ENCODE measurements at regions not wholly inside any gene's neighbourhood (a gene's known extent, or its start where the extent isn't known, plus 50 kb on each side); places are given as distances from the start of the nearest gene placed in this dataset.

DNA sequence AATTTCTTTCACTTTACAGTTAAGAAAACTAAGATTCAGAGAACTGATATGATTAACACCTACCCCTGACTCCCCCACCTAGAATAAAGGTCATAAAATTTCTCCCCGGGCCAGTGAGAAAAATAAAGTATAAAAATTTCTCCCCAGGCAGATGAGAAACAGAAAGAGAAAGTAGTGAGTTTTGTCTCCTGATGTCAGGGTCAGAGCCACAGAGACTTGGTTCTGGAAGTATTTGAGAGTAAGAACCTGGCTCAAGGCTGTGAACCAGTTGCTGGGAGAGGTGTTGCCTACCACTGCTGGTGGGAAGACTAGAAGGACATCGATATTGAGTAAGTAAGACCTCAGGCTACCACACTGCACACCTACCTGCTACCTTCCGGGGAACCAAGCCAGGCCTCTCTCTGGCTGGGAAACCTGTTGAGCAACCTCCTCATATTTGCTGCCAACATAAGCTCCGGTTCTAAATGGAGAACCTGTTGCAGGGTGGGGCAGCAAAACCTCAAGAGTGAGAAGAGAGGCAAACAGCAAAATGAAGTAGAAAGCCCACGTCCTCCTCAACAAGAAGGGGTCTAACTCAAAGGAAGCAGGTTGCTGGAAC, 104.2 kb upstream of the PUDP start (continued):
- TF ChIP-seq, protein P1, sequence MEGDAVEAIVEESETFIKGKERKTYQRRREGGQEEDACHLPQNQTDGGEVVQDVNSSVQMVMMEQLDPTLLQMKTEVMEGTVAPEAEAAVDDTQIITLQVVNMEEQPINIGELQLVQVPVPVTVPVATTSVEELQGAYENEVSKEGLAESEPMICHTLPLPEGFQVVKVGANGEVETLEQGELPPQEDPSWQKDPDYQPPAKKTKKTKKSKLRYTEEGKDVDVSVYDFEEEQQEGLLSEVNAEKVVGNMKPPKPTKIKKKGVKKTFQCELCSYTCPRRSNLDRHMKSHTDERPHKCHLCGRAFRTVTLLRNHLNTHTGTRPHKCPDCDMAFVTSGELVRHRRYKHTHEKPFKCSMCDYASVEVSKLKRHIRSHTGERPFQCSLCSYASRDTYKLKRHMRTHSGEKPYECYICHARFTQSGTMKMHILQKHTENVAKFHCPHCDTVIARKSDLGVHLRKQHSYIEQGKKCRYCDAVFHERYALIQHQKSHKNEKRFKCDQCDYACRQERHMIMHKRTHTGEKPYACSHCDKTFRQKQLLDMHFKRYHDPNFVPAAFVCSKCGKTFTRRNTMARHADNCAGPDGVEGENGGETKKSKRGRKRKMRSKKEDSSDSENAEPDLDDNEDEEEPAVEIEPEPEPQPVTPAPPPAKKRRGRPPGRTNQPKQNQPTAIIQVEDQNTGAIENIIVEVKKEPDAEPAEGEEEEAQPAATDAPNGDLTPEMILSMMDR (CRISPR knock-in tag; IDR thresholded peaks at IDR 0.05): no peak

DNA sequence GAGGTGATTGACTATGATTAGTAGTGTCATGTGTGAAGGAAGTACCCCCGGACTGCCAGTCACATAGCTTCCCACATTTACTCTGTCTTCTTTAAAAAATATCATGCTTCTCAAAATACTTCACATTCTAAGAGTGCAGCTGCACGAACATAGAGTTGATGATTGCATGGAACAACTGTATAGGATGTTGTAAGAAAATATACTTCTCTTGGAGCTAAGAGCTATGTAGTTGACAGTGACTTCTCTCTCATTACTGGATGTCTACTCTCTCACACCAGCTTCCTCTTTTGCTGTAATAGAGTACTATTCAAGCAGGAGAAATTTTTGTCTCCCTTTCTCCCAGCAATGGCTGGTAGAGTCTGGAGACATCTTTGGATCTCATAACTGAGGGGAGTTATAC, 99.4 kb upstream of the PUDP start:
- H3K79me2 ChIP-seq (ENCODE audit: insufficient read depth, low read length): no peaks in the 10 kb centered on the region
- H3K4me3 ChIP-seq (replicated peaks in 1 of 3; ENCODE audit: insufficient read depth in 1 of 3, low read depth in 2 of 3, low read length in 3 of 3): no peak overlapping the region
- H2AFZ ChIP-seq (ENCODE audit: low read length): no peak overlapping the region
- CTCF ChIA-PET (ENCODE audit: low intra/inter-chr PET ratio, low total read pairs): no interaction called here
- H3K27me3 ChIP-seq (ENCODE audit: control insufficient read depth in 1 of 2, insufficient read depth in 2 of 2, low read length in 2 of 2): no peaks in the 10 kb centered on the region
- TF ChIP-seq, protein P2, sequence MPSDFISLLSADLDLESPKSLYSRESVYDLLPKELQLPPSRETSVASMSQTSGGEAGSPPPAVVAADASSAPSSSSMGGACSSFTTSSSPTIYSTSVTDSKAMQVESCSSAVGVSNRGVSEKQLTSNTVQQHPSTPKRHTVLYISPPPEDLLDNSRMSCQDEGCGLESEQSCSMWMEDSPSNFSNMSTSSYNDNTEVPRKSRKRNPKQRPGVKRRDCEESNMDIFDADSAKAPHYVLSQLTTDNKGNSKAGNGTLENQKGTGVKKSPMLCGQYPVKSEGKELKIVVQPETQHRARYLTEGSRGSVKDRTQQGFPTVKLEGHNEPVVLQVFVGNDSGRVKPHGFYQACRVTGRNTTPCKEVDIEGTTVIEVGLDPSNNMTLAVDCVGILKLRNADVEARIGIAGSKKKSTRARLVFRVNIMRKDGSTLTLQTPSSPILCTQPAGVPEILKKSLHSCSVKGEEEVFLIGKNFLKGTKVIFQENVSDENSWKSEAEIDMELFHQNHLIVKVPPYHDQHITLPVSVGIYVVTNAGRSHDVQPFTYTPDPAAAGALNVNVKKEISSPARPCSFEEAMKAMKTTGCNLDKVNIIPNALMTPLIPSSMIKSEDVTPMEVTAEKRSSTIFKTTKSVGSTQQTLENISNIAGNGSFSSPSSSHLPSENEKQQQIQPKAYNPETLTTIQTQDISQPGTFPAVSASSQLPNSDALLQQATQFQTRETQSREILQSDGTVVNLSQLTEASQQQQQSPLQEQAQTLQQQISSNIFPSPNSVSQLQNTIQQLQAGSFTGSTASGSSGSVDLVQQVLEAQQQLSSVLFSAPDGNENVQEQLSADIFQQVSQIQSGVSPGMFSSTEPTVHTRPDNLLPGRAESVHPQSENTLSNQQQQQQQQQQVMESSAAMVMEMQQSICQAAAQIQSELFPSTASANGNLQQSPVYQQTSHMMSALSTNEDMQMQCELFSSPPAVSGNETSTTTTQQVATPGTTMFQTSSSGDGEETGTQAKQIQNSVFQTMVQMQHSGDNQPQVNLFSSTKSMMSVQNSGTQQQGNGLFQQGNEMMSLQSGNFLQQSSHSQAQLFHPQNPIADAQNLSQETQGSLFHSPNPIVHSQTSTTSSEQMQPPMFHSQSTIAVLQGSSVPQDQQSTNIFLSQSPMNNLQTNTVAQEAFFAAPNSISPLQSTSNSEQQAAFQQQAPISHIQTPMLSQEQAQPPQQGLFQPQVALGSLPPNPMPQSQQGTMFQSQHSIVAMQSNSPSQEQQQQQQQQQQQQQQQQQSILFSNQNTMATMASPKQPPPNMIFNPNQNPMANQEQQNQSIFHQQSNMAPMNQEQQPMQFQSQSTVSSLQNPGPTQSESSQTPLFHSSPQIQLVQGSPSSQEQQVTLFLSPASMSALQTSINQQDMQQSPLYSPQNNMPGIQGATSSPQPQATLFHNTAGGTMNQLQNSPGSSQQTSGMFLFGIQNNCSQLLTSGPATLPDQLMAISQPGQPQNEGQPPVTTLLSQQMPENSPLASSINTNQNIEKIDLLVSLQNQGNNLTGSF (CRISPR knock-in tag; IDR thresholded peaks at IDR 0.05): no peak
- TF ChIP-seq TEAD3 (CRISPR knock-in tag; optimal IDR thresholded peaks at IDR 0.05; ENCODE audit: borderline replicate concordance): no peak
- TF ChIP-seq, protein P3, sequence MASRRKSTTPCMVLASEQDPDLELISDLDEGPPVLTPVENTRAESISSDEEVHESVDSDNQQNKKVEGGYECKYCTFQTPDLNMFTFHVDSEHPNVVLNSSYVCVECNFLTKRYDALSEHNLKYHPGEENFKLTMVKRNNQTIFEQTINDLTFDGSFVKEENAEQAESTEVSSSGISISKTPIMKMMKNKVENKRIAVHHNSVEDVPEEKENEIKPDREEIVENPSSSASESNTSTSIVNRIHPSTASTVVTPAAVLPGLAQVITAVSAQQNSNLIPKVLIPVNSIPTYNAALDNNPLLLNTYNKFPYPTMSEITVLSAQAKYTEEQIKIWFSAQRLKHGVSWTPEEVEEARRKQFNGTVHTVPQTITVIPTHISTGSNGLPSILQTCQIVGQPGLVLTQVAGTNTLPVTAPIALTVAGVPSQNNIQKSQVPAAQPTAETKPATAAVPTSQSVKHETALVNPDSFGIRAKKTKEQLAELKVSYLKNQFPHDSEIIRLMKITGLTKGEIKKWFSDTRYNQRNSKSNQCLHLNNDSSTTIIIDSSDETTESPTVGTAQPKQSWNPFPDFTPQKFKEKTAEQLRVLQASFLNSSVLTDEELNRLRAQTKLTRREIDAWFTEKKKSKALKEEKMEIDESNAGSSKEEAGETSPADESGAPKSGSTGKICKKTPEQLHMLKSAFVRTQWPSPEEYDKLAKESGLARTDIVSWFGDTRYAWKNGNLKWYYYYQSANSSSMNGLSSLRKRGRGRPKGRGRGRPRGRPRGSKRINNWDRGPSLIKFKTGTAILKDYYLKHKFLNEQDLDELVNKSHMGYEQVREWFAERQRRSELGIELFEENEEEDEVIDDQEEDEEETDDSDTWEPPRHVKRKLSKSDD (CRISPR knock-in tag; IDR thresholded peaks at IDR 0.05; ENCODE audit: low read depth): no peak
- H3K9ac ChIP-seq (ENCODE audit: insufficient read depth, low read depth, low read length): no peak overlapping the region
- no peak overlapping the region for H3K27ac ChIP-seq (ENCODE audit: extremely low read length, insufficient read depth, low read length)
- H3K4me1 ChIP-seq (ENCODE audit: insufficient read depth, low read length): no peaks in the 10 kb centered on the region
- intact Hi-C loops (cut with micrococcal nuclease; ENCODE audit: unreplicated experiment) (no loop called here), in situ Hi-C loops (cut with HindIII; ENCODE audit: extremely low pct_ligation_motif_present, low pct_unique_long_range_greater_than_20kb) (no loop called here)
- 68% methylated on average over 2 of the region's 2 CpGs for WGBS (ENCODE audit: low lambda C conversion rate)
- H3K9me3 ChIP-seq (ENCODE audit: low read length): no peaks in the 10 kb centered on the region
- no peak for ATAC-seq
- BruUV-seq (replicated peaks): no TSS peak
- POLR2A ChIA-PET: no interaction called here
- no peak for FAIRE-seq
- no peak for DNase-seq (ENCODE audit: low spot score)
- no peaks in the 10 kb centered on the region for H4K20me1 ChIP-seq (ENCODE audit: insufficient read depth, low read length)
- H3K4me2 ChIP-seq (ENCODE audit: low read depth, low read length): no peak overlapping the region
- no peaks in the 10 kb centered on the region for H3K36me3 ChIP-seq (replicated peaks in 1 of 2; ENCODE audit: control insufficient read depth in 1 of 2, insufficient read depth in 2 of 2, low read length in 2 of 2)

All from HepG2 (cell line).